Cardiac muscle cell (in vitro differentiated cells and primary cell): ENCODE measurements at regions not wholly inside any gene's neighbourhood (a gene's known extent, or its start where the extent isn't known, plus 50 kb on each side); places are given as distances from the start of the nearest gene placed in this dataset.

ENCODE experiments used
- DNase-seq, 2 donors: peaks; one replicate each; pipeline versions ENCODE4 v3.0.0 to v3.0.0-alpha.2; 2010 to 2017; ENCODE audit warnings: low read depth in 1 of 2, low spot score in 1 of 2
- H3K27ac ChIP-seq: fragments of 200-600 bp; sonication (generic); 2 replicates; pipeline ENCODE4 v1.5.1; 2016
- H3K27me3 ChIP-seq: fragments of 200-600 bp; sonication (generic); 2 replicates; pipeline ENCODE4 v1.6.0; 2016; ENCODE audit warnings: control low read depth
- H3K36me3 ChIP-seq: fragments of 200-600 bp; sonication (generic); 2 replicates; pipeline ENCODE4 v1.5.1; 2016; ENCODE audit warnings: control low read depth
- H3K4me1 ChIP-seq: fragments of 200-600 bp; sonication (generic); 2 replicates; pipeline ENCODE4 v1.8.1; 2017; ENCODE audit warnings: low read depth, mild to moderate bottlenecking, mixed run types
- H3K4me3 ChIP-seq: fragments of 200-600 bp; sonication (generic); 2 replicates; pipeline ENCODE4 v1.5.1; 2016; ENCODE audit warnings: mild to moderate bottlenecking
- H3K9me3 ChIP-seq: fragments of 200-600 bp; sonication (generic); 2 replicates; pipeline ENCODE4 v1.5.1; 2017; ENCODE audit warnings: low read depth, mild to moderate bottlenecking, control low read depth
- TF ChIP-seq, protein P1 (sequence below): IDR thresholded peaks from 2 replicates; pipeline ENCODE4 v1.5.1; 2012; ENCODE audit warnings: low read depth, mild to moderate bottlenecking, low read length

DNA sequence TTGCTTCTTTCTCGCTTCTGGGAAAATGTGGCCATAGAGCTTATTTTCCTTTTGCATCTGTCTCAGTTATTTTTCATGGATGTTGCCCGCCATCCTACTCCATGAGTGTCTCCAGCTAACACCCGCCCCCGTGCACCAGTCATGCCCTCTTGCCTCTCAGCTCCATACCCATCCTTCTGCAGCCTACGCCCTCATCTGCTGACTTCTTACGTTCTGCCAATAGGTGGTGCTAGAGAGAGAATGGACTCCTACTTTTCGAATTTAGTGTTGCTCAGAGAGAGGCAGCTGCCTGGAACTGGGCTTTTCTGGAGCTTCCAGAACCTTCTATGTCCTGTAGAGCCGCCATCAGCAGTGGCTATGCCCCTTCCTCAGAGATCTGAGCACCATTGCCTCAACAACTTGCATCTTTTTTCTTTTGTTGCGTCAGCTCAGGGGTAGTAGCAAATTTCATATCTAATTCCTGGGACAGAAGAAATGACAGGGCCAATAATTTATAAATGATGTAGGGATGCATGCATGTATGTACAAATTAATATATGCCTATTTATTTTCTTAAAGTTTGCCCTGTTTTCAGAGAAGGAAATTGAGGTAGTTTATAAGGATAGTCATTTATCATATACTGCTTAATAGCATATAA, 119.7 kb upstream of the MYOCD start:
- no peak overlapping the region for H3K4me3 ChIP-seq
- peak; percentile 68 to 71 for DNase-seq
- TF ChIP-seq, protein P1, sequence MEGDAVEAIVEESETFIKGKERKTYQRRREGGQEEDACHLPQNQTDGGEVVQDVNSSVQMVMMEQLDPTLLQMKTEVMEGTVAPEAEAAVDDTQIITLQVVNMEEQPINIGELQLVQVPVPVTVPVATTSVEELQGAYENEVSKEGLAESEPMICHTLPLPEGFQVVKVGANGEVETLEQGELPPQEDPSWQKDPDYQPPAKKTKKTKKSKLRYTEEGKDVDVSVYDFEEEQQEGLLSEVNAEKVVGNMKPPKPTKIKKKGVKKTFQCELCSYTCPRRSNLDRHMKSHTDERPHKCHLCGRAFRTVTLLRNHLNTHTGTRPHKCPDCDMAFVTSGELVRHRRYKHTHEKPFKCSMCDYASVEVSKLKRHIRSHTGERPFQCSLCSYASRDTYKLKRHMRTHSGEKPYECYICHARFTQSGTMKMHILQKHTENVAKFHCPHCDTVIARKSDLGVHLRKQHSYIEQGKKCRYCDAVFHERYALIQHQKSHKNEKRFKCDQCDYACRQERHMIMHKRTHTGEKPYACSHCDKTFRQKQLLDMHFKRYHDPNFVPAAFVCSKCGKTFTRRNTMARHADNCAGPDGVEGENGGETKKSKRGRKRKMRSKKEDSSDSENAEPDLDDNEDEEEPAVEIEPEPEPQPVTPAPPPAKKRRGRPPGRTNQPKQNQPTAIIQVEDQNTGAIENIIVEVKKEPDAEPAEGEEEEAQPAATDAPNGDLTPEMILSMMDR = peak; percentile 89
- H3K4me1 ChIP-seq = peaks cover 10% of the 10 kb centered on the region
- no peaks in the 10 kb centered on the region for H3K9me3 ChIP-seq
- no peak overlapping the region for H3K27ac ChIP-seq
- H3K36me3 ChIP-seq = no peaks in the 10 kb centered on the region
- no peaks in the 10 kb centered on the region for H3K27me3 ChIP-seq

DNA sequence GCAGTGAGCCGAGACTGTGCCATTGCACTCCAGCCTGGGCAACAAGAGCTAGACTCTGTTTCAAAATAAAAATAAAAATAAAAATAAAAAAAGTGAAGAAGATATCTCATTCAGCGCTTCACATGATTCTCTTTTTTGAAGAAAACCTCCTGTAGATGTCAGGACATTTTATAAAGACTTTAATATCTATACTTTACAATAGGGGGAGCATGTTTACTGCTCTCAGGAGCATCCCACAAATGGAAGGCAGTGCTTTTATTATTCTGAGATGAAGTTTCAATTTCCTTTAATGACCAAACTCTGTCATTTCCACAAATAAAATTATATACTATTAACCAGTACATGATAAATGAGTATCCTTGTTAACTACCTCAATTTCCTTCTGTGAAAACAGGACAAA, 118.7 kb upstream of the MYOCD start:
- TF ChIP-seq, protein P1 = no peak
- no peaks in the 10 kb centered on the region for H3K36me3 ChIP-seq

DNA sequence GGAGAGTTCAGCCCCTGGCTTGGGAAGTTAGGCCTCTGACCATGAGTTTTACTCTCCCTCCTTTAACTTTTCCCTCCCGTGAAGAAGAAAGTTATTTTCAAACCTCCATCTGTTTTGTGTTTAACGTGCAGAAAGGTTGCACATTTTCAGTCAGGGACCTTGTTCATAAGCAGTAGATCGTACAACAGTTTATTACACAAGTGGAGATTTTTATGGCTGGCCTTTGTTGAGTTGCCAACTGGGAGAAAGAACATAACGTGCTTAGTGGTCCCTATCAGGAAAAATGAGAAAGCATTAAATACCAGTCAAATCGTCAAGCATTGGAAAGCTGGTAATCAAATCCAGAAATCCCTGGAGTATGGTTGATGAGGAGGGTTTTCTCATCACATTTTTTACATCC, 117.9 kb upstream of the MYOCD start:
- Histone ChIP-seq H3K4me3 (no peak overlapping the region), H3K27me3 (no peaks in the 10 kb centered on the region), H3K27ac (no peak overlapping the region), H3K4me1 (peaks cover 10% of the 10 kb centered on the region), H3K9me3 (no peaks in the 10 kb centered on the region), H3K36me3 (no peaks in the 10 kb centered on the region)
- TF ChIP-seq, protein P1 = no peak
- DNase-seq = no peak

More for the DNA sequence above, 118.7 kb upstream of the MYOCD start:
- H3K27me3 ChIP-seq = no peaks in the 10 kb centered on the region
- H3K4me3 ChIP-seq = no peak overlapping the region
- no peak overlapping the region for H3K27ac ChIP-seq
- H3K4me1 ChIP-seq = peaks cover 10% of the 10 kb centered on the region
- H3K9me3 ChIP-seq = no peaks in the 10 kb centered on the region
- no peak for DNase-seq

DNA sequence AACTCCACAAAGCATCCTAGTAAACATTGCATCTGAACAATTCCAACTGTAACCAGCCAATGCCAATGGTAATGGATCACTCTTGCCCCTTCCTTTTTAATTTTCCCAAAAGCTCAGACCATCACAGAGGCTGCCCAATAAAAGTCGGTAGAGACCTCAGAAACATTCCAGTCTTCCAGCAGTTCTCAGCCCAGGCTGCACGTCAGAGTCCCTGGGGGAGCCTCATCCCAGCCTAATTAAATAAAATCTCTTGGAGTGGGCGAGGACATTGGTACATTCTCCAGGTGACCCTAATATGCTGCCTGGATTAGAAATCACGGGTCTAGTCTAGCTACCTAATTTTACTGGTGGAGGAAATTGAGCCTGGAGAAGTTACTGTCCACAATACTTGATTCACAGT, 117.1 kb upstream of the MYOCD start:
- H3K27me3 ChIP-seq = no peaks in the 10 kb centered on the region
- peak overlapping the region; percentile 74 for H3K27ac ChIP-seq
- H3K4me3 ChIP-seq = no peak overlapping the region
- no peak for DNase-seq
- TF ChIP-seq, protein P1 = no peak
- H3K36me3 ChIP-seq = no peaks in the 10 kb centered on the region
- H3K9me3 ChIP-seq = no peaks in the 10 kb centered on the region
- peaks cover 10% of the 10 kb centered on the region for H3K4me1 ChIP-seq

DNA sequence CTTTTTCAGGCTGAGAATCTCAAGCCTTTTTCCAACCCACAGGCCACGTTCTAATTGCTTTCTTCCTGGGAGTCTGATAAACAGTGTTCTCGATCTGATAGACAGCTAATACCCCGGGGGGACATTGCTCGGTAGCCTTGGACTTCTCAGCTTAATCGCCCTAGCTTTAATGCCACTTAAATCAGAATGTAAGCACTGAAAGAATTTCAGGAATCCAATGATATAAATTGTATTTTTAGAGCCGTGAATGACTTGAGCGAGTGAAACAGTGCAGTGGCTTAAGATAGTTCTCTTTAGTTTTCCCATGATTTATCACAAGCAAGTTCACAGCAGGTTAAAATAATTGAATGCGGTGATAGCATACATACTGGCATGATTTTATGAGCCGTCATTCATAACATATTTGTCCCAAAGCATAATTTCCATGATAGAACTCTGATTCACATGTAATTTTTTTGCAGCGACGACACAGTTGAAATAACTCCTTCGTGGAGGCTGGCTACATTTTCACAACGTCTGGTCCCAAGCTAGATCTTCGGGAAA, 116.1 kb upstream of the MYOCD start:
- H3K27ac ChIP-seq = peak overlapping the region; percentile 74
- peaks cover 10% of the 10 kb centered on the region for H3K4me1 ChIP-seq
- no peak overlapping the region for H3K4me3 ChIP-seq
- H3K9me3 ChIP-seq = no peaks in the 10 kb centered on the region
- peak; percentile 2 to 47 for DNase-seq
- TF ChIP-seq, protein P1 = no peak
- H3K36me3 ChIP-seq = no peaks in the 10 kb centered on the region
- no peaks in the 10 kb centered on the region for H3K27me3 ChIP-seq
